GM19351 (cell line): ENCODE measurements at regions not wholly inside any gene's neighbourhood (a gene's known extent, or its start where the extent isn't known, plus 50 kb on each side); places are given as distances from the start of the nearest gene placed in this dataset.
A peak's percentile ranks its signal among the peaks of the same experiment; 100 is the strongest.
"Not testable (repeated sequence)": the region's sequence is repeated elsewhere in the genome, so short reads cannot be mapped to it uniquely, and the experiment has no call there.

Experiments
- ATAC-seq: cut with Tn5 transposase; IDR thresholded peaks from one replicate; pipeline ENCODE4 v1.9.1; 2021; ENCODE audit warnings: mild to moderate bottlenecking, moderate library complexity; ENCODE audit not compliant: unreplicated experiment

GRCh38 chr3:152658977-152659720 is 175.8 kb upstream of the P2RY1 start:
- no peak for ATAC-seq

- no peak for ATAC-seq
Measured at GRCh38 chr3:152662157-152662556, 172.8 kb upstream of the P2RY1 start.

DNA sequence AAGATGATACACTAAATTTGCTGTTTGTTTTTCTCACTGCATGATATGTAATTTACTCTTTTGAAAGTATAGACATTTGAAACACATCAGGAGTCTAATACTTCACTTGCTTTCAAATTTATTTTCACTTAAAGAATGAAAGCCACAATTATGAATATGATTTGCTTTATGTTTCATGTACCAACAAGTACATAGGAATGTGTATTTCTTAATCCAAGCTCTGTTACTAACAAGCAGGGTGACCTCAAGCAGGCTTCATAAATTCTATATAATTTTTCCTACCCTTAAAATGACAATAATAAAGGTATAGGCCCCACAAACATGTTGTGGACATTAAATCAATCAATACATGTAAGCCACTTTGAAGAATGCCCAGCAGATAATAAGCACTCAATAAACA is 170.2 kb upstream of the P2RY1 start:
- no peak for ATAC-seq

GRCh38 chr3:152667267-152667666 is 167.7 kb upstream of the P2RY1 start:
- no peak for ATAC-seq

GRCh38 chr3:152669560-152669959 is 165.4 kb upstream of the P2RY1 start:
- ATAC-seq, result no peak

- no peak for ATAC-seq
Measured at GRCh38 chr3:152671446-152672319, 163.2 kb upstream of the P2RY1 start.

GRCh38 chr3:152672320-152672649 is 162.6 kb upstream of the P2RY1 start:
- no peak for ATAC-seq

- no peak for ATAC-seq
Measured at GRCh38 chr3:152676810-152677379, 158.0 kb upstream of the P2RY1 start.

GRCh38 chr3:152677491-152677890 is 157.4 kb upstream of the P2RY1 start:
- ATAC-seq, result no peak

- no peak for ATAC-seq
Measured at GRCh38 chr3:152682477-152682876, 152.5 kb upstream of the P2RY1 start.

DNA sequence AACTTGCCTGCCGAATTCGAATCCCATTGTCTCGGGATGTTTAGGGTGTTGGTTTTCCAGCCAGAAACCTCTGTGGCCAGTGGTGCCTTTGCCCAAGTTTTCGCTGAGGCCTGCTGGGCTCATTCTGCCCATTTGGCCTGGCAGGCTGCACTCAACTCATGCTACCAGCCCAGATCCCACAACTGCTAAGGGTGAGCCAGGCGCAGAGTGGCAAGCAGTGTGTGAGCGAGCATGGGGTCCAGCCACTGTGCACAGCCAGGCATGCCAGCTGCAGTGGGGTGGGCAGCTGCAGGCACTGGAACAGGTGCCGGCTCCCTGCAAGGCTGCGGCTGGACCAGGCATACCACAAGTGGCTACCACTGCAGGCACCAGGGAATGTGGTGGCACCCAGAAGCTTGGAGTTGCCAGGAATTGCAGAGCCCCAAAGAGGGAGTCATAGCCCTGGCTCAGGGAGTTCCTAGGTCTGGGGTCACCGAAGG is 151.4 kb upstream of the P2RY1 start:
- ATAC-seq, result no peak

DNA sequence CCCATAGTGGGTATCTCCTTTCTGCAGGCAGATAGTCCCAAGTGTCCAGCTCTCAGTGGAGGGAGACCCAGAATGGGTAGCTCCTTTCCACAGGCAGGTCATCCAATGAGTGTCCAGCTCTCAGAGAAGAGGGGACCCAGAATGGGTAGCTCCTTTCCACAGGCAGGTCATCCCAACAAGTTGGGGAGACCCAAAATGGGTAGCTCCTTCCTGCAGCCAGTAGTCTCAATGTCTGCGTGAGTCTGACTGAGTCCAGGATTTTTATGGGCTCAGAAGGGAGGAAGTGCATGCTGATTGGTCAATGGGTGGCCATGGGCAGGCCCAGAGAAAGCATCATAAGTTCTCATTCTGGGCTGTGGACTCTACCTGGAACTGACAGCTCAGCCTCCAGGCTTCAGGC is 150.7 kb upstream of the P2RY1 start:
- ATAC-seq, result no peak

DNA sequence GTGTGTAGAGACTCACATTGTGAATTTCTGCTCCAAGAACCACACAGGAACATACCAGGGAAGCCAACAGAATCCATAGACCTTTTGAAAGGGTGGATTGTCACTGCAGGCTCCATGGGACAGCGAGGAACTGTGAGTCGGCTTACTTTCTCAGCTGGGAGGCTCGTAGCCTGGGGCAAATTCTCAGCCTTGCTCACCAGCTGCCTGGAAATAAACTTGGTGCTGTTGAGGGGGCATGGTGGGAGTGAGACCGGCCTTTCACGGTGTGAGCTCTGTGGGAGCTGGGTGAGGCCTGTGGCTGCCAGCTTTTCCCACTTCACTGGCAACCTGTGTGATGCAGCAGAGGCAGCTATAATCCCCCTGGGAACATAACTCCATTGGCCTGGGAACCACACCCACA is 146.6 kb upstream of the P2RY1 start:
- no peak for ATAC-seq

DNA sequence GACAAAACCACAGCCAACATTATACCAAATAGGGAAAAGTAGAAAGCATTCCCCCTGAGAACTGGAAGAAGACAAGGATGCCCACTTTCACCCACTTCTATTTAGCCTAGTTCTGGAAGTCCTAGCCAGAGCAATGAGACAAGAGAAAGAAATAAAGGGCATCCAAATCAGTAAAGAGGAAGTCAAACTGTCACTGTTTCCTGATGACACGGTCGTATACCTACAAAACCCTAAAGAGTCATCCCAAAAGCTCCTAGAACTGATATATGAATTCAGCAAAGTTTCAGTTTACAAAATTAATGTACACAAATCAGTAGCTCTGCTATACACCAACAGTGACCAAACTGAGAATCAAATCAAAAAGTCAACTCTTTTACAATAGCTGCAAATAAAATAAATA is 142.6 kb upstream of the P2RY1 start:
- not testable (repeated sequence) for ATAC-seq

DNA sequence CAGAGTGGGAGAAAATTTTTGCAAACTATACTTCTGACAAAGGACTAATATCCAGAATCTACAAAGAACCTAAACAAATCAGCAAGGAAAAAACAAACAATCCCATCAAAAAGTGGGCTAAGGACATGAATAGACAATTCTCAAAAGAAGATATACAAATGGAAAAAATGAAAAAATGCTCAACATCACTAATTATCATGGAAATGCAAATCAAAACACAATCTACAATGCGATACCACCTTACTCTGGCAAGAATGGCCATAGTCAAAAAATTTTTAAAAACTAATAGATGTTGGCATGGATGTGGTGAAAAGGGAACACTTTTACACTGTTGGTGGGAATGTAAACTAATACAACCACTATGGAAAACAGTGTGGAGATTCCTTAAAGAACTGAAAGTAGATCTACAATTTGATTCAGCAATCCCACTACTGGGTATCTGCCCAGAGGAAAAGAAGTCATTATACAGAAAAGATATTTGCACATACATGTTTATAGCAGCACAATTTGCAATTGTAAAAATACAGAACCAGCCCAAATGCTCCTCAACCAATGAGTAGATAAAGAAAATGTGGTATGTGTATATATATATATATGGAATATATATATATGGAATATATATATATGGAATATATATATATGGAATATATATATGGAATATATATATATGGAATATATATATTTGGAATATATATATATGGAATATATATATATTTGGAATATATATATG is 141.2 kb upstream of the P2RY1 start:
- ATAC-seq, result not testable (repeated sequence)

GRCh38 chr3:152695840-152696239 is 139.1 kb upstream of the P2RY1 start:
- ATAC-seq, result no peak

DNA sequence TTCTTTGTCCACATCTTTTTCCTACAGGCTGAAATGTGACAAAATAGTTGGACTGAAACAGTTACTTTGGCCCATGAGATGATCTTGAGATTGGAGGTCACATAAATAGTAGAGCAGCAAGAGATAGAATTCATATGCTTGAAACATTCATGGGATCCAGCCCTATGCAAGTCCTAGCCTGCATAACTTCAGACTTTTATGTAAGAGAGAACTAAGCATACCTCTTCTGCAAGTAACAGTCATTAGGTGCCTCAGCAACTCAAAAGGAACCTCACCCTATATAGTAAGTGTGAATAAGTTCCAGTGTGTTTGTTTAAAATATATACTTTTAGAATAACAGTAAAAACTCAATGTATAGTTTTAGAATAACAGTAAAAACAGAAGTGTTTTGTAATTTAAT is 138.0 kb upstream of the P2RY1 start:
- no peak for ATAC-seq

DNA sequence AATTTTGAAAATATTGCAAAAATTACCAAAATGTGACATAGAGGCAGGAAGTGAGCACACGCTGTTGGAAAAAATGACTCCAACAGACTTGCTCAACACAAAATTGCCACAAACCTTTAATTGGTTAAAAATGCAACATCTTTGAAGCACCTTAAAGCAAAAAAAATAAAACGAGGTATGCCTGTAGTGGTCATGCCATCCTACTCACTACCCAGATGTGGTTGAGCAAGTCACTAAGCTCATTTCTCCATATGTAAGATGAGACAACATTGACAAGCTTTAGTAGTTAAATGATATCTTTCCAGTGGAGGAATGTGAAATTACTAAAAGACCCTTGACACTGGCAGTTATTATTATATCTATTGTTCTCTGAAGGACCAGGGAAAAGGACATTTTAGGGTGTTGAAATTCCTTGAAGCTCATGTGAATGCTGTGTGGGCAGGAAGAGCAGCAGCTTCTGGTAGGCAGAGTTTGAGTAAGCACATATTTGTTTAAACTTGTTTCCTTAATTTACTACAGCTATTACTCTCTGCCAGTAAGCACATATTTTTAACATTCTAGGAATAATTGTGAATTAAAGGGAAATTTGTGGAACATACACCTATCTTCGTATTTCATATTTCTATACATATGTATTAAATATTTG is 131.6 kb upstream of the P2RY1 start:
- no peak for ATAC-seq

DNA sequence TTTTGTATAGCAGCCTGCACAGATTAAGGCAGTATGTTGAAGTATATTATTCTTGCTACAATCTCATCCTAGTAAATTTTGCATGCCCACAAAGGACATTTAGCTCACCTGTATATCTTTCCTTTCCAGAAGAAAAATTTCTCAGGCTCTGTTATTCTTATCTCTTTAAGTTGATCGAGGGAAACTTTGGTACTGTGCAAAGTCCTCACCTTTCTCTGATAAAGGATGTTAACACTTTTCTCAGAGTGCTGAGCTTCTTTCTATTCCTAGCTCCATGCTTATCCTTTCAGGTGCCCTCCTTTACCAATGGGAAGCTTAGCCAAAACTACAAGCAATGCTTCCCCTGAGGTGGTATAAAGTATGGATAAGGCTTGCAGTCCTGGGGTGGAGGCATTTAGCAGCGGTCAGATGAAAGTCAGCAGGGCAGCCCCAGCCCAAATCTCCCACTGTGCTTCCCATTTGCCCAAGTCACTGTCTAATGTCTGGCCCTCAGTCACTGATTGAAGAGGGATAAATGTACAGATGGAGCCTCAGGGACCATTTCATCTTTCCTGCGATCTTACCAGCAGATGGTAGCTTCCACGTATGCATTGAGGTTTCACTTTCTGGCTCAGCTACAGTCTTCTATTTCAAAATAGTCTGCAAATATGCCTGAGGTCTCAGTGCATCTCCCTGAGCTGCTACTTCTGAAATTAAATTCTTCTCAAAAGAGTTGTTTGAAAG is 127.8 kb upstream of the P2RY1 start:
- ATAC-seq, result peak; percentile 68

DNA sequence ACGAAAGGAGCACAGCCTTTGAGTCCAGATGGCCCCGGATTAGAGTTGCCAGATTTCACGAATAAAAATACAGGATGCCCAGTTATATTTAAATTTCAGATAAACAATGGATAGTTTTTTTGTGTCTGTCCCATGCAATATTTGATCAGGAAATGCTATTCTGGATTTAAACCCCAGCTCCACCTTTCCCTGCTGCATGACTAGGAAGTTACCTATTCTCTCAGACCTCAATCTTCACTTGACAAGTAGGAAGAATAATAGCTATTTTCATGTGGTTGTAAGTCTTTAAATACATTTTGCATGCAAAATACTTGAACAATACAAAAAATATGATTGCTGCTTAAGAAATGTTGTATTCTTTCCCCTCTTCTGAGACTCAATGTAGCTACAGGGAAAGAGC is 125.3 kb upstream of the P2RY1 start:
- ATAC-seq, result no peak
